ENCODE measurements at regions not wholly inside any gene's neighbourhood (a gene's known extent, or its start where the extent isn't known, plus 50 kb on each side); places are given as distances from the start of the nearest gene placed in this dataset.

GRCh38 chr18:22594155-22594690 is 176.5 kb upstream of the CTAGE1 start:
- TF ChIP-seq CTCF (IDR thresholded peaks at IDR 0.05) (no peak), MAX (CRISPR knock-in tag; IDR thresholded peaks at IDR 0.05) (no peak), FOXJ3 (CRISPR knock-in tag; IDR thresholded peaks at IDR 0.05; ENCODE audit: borderline replicate concordance) (no peak), TEAD4 (CRISPR knock-in tag; IDR thresholded peaks at IDR 0.05) (no peak), ATF3 (CRISPR knock-in tag; conservative IDR thresholded peaks at IDR 0.05) (no peak), NR1H2 (CRISPR knock-in tag; IDR thresholded peaks at IDR 0.05) (no peak), FOXK1 (CRISPR knock-in tag; IDR thresholded peaks at IDR 0.05) (no peak), FOXP4 (CRISPR knock-in tag; IDR thresholded peaks at IDR 0.05) (no peak), AFF4 (CRISPR knock-in tag; IDR thresholded peaks at IDR 0.05; ENCODE audit: borderline replicate concordance) (no peak), ATF1 (CRISPR knock-in tag; IDR thresholded peaks at IDR 0.05) (no peak), ZNF232 (CRISPR knock-in tag; IDR thresholded peaks at IDR 0.05) (no peak), USF2 (CRISPR knock-in tag; IDR thresholded peaks at IDR 0.05) (no peak), TEAD1 (CRISPR knock-in tag; IDR thresholded peaks at IDR 0.05) (no peak)

Data from WTC11 (cell line).